HG03558 (cell line): ENCODE measurements at regions not wholly inside any gene's neighbourhood (a gene's known extent, or its start where the extent isn't known, plus 50 kb on each side); places are given as distances from the start of the nearest gene placed in this dataset.
"Not testable (repeated sequence)": the region's sequence is repeated elsewhere in the genome, so short reads cannot be mapped to it uniquely, and the experiment has no call there.

Experiments used
- ATAC-seq: cut with Tn5 transposase; IDR thresholded peaks from one replicate; pipeline ENCODE4 v1.9.1; 2021; ENCODE audit warnings: moderate number of reproducible peaks; ENCODE audit not compliant: unreplicated experiment; ENCODE audit errors: extremely low read depth

DNA sequence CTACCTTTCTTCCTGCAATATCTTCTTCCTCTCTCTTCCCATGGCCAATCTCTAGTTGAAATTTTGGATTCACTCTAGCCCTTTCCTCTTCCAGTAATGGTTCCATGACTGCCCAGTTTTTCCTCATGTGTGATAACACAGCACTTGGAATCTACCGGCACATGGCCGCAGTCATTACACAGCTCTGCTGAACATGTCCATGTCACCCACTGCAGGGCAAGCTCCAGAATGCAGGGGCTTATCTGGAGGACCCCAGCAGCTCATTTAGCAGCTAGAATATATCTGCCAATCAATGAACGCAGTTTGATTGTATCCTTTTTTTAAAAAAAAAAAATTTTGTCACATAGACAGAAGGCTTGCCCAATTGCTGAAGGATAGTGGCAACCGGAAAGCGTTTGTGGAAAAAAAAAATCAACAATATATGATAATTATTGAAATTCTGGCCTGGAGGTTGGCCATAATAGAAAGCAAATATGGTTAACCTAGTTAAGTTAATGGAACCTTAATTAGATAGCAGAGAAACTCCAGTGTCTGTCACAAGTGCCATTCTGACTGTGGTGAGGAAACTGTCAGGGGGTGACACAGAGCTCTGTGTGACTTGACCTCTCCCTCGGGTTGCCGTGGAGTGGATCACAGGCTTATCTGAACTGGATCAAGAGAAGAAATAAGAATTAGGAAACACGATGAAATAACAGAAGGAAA, 426.7 kb downstream of the LIG4 start:
- ATAC-seq: no peak

- not testable (repeated sequence) for ATAC-seq
Measured at GRCh38 chr13:107782646-107783045, 432.7 kb downstream of the LIG4 start.

DNA sequence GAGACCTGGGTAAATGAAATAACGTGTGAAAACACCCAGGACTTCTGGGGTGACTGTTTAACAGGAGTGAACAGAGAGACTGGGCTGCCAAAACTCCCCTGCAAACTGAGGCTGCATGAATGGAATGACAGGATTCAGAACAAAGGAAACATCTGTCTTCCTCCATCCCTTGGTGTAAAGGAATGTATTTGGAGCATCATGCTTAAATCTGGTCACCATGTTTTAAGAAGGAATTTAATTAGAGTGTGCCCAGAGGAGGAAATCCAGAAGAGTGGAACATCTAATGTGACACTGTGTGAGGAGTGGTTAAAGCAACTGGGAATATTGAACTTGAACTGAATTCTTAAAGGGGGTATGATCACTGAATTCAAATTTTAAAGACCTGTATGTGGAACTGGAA, 437.2 kb downstream of the LIG4 start:
- no peak for ATAC-seq

DNA sequence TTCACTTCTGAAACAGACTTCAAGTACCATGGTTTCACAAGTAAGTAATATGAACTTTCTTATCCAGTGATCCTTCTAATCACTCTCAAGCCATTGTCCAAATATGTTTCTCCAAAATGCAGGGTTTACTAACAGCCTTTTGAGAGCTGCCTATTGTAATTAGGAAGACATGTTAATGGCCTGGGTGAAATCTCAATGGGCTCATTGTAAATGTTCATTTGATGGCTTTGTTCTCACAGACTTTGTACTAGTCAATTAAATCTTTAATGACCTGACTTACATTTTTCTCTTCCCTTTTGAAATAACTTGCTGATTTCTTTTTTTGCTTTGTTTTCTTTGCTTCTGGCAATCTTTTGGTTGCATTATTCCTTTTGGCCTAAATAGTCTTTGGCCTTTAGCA, 444.8 kb downstream of the LIG4 start:
- ATAC-seq: no peak

- no peak for ATAC-seq
Measured at GRCh38 chr13:107767119-107767518, 448.2 kb downstream of the LIG4 start.

GRCh38 chr13:107765724-107766401, 449.5 kb downstream of the LIG4 start:
- ATAC-seq: no peak

DNA sequence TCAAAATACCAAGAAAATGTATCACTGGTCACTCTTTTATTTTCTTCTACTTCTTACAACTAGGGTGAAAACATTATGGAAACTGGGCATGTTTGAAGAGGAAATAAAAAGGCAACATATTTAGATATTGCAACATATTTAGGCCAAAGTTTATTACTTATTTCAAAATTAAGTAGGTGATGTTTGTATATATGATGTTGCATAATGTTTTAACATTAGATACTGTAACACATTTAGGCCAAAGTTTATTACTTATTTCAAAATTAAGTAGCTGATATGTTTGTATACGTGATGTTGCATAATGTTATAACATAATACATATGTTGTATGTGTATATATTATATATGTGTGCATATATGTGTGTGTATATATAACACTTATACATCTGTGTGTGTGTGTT, 451.3 kb downstream of the LIG4 start:
- no peak for ATAC-seq

- ATAC-seq: no peak
Measured at GRCh38 chr13:107753748-107754147, 461.6 kb downstream of the LIG4 start.

DNA sequence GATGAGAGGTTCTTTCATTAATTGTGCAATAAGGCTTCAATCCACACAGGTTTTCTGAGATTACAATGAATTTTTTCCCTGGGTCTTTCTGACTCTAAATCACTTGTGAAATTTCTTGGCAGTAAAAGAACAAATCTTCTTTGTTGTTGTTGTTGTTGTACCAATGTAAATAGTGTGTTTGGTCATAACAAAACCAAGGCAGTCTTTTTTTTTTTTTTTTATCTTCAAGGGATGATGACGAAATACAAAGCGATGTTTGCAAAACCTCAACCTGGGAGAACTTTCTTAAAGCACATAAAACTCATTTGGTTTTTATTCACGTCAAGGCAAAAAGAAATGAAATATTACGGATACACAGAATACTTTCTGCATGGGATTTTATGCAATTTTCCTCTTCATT, 462.0 kb downstream of the LIG4 start:
- ATAC-seq: no peak

DNA sequence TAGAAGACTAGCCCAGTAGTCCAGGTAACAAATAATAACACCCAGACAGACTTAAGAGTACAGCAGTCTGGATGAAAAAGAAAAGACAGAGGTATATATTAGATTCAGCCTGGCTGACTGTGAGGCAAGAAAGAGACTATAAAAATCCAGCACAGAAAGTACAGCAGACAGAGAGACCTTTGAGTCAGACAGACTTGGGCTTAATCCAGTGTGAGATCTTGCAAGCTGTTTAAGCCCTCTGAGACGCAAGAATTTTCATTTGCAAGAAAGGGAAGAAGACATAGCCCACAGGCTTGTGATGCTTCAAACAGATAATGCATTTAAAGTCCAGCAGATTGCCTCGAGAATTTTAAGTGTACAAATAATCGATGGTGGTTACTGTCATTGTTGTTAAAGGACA, 471.4 kb downstream of the LIG4 start:
- ATAC-seq: no peak

- ATAC-seq: no peak
Measured at GRCh38 chr13:107743526-107743925, 471.8 kb downstream of the LIG4 start.

DNA sequence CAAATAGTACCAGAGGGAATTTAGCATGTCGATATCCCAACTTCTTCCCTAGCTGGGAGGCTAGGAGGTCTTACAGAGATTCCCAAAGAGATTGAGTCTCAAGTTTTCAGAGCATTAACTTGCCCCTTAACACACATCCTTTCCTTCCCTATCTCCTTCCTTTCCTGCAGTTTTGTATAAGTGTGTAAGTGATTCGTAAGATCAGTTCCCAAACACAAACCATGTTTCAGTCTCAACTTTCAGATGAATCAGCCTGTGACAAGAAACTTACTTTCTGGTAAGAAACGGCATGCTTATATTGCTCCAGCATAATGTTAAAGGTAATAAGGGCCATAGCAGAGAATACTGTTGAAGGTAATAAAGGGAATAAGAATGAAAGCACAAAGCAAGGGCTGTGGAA, 472.2 kb downstream of the LIG4 start:
- ATAC-seq: no peak

GRCh38 chr13:107742544-107742943, 472.8 kb downstream of the LIG4 start:
- ATAC-seq: no peak

GRCh38 chr13:107738004-107738403, 477.3 kb downstream of the LIG4 start:
- no peak for ATAC-seq

DNA sequence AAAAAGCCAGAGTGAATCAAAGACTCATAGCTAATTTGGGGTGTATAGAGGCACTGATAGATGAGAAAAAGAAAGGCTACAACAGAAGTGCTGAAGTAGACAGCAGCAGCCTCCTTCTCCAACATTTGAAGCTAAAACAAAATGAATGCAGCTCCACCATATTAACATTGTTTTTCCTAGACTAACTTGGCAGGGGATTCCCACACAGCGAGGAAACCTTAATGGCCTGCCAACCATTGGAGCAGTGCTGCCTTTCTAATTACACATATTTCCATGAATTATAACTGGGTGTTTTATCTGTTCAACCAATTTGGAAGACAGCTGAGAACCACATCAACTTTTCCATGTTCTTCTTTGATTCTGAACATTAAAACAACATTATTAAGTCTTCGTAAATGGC, 478.6 kb downstream of the LIG4 start:
- no peak for ATAC-seq

DNA sequence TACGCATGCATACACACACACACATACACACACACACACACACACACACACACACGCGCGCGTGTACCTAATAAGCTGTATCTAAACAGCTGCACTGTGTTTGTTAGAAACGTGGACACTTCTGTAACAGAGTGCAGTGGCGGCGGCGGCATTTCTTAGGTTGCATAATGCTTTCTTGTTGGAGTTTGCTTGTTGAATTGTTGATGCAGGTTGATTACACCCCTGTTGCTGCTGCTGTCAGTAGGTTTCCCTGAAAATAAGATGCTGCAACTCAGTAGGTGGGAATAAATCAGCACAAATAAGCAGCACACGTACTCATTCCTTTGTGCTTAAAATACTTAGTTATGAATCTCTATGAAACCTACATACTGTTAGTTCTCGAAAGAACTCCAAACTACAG, 479.2 kb downstream of the LIG4 start:
- ATAC-seq: no peak

DNA sequence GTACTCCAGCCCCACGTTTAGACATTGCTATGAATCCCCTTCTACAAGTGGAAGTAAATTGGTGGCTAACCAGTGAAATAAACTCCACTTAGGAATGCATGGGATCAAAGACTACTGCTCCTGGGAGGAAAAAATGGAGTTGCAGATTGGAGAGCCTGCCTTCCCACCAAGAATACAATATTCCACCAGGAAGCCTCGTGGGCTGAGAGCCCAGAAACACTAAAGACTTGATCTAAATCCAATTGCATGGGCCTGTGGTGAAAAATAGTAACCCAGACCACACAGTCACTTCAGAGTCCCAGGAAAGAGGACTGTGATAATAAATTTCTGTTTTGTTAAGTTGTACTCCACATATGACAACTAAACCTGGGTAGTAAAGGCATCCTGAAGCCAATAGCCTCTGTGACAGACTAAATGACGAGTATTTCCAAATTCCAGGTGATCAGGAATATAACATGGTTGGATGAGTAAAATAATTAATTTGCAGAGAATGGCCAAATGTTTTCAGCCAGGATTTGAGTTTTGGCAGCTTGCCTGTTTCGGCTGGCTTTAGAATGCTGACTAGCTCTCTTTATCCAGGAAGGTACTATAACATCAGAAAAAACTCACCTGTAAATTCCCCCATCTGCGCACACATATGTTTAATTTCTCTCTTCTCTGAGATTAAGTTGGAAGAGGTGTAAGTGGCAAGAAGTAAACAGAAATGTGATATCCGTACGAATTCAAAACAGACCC, 480.3 kb downstream of the LIG4 start:
- no peak for ATAC-seq

DNA sequence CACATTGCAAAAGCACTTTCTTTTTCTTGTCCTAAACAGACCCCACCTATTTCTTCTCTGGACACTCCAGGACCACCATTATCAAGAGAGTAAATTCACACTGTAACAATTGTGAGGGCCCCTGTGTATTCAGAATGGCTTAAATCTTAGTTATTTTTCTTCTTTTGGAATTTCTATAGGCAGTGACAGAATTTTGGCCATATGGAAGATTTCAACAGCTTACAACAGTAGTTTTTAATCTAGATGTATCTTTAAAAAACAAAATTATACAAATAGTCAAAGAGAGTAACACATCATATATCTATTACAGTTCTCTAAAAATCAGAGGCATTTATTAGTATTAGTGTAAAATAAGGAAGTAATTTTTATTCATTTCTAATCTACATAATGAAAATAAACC, 482.1 kb downstream of the LIG4 start:
- no peak for ATAC-seq

- ATAC-seq: no peak
Measured at GRCh38 chr13:107730813-107731212, 484.5 kb downstream of the LIG4 start.

GRCh38 chr13:107721125-107721869, 494.0 kb downstream of the LIG4 start:
- no peak for ATAC-seq

- ATAC-seq: no peak
Measured at GRCh38 chr13:107716741-107717140, 498.6 kb downstream of the LIG4 start.
